AML-193 (cell line): ENCODE measurements at regions not wholly inside any gene's neighbourhood (a gene's known extent, or its start where the extent isn't known, plus 50 kb on each side); places are given as distances from the start of the nearest gene placed in this dataset.

Experiments used
- DNase-seq, 2 experiments: peaks; one replicate each; lab custom pipeline; 2025; lab: John Stamatoyannopoulos, UW

- no peak for DNase-seq
Measured at GRCh38 chr6:40973304-40973703, 65.7 kb downstream of the UNC5CL start.

GRCh38 chr6:40972814-40973213, 66.2 kb downstream of the UNC5CL start:
- no peak for DNase-seq

GRCh38 chr6:40972190-40972589, 66.8 kb downstream of the UNC5CL start:
- no peak for DNase-seq

- DNase-seq, result no peak
Measured at GRCh38 chr6:40968620-40969164, 70.3 kb downstream of the UNC5CL start.

- DNase-seq, result no peak
Measured at GRCh38 chr6:40966860-40967259, 72.2 kb downstream of the UNC5CL start.

GRCh38 chr6:40965046-40965445, 74.0 kb downstream of the UNC5CL start:
- DNase-seq, result no peak

- no peak for DNase-seq
Measured at GRCh38 chr6:40963019-40963418, 76.0 kb downstream of the UNC5CL start.

- no peak for DNase-seq
Measured at GRCh38 chr6:40962241-40962640, 76.8 kb downstream of the UNC5CL start.

- DNase-seq, result no peak
Measured at GRCh38 chr6:40961831-40962230, 77.2 kb downstream of the UNC5CL start.

- no peak for DNase-seq
Measured at GRCh38 chr6:40960742-40961430, 78.1 kb downstream of the UNC5CL start.

- DNase-seq, result no peak
Measured at GRCh38 chr6:40959781-40960327, 79.2 kb downstream of the UNC5CL start.

- no peak for DNase-seq
Measured at GRCh38 chr6:40958738-40959137, 80.3 kb downstream of the UNC5CL start.

- DNase-seq, result no peak
Measured at GRCh38 chr6:40957616-40958492, 81.2 kb downstream of the UNC5CL start.

- DNase-seq, result no peak
Measured at GRCh38 chr6:40956936-40957335, 82.1 kb downstream of the UNC5CL start.

GRCh38 chr6:40955178-40955545, 83.9 kb downstream of the UNC5CL start:
- no peak for DNase-seq

GRCh38 chr6:40954446-40955177, 84.4 kb downstream of the UNC5CL start:
- no peak for DNase-seq

- DNase-seq, result no peak
Measured at GRCh38 chr6:40953486-40953885, 85.5 kb downstream of the UNC5CL start.

GRCh38 chr6:40950986-40951698, 87.9 kb downstream of the UNC5CL start:
- no peak for DNase-seq

GRCh38 chr6:40948570-40948969, 90.5 kb downstream of the UNC5CL start:
- no peak for DNase-seq

- no peak for DNase-seq
Measured at GRCh38 chr6:40947876-40948526, 91.0 kb downstream of the UNC5CL start.

GRCh38 chr6:40946738-40947301, 92.2 kb downstream of the UNC5CL start:
- no peak for DNase-seq
